NCI-H2029 treated with DMSO at 0.1 percent for 48 hours (cell line): ENCODE measurements at regions not wholly inside any gene's neighbourhood (a gene's known extent, or its start where the extent isn't known, plus 50 kb on each side); places are given as distances from the start of the nearest gene placed in this dataset.

ENCODE experiments used
- DNase-seq: peaks from one replicate; lab custom pipeline; 2025; lab: John Stamatoyannopoulos, UW

DNA sequence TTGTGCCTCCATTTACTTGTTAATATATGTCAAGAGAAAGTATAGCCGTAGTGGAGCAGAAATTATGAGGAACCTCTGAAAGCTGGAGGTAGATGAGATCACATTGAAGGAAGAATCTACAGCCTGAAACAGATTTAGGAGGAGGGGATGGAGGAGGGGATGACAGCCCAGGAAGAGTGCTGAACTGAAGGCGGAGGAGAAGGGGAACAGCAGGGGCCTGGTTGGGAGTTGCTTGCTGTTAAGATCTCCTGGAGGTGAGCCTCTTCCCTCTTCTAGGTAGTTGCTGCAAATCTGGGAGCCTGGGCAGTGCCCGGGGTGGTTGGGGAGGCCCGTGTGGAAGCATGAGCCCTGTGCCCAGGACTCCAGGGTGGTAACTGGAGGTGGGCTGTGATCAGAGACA lies 111.8 kb upstream of the SEMA6A start:
- DNase-seq = no peak

DNA sequence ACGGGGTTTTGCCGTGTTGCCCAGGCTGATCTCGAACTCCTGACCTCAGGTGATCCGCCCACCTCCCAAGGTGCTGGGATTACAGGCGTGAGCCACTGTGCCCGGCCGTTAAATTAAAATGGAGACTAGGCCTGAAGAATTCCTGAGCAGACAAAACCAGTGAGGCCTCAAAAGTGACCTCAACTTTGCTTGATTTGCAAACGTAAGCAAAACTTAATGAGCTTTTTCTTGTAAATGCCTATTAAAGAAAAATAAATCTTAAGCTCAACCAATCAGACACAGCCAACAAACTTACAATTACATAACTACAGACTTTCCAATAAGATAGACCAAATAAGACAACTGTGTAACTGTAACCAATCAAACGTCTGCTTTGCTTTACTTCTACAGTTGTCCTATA lies 111.3 kb upstream of the SEMA6A start:
- no peak for DNase-seq

DNA sequence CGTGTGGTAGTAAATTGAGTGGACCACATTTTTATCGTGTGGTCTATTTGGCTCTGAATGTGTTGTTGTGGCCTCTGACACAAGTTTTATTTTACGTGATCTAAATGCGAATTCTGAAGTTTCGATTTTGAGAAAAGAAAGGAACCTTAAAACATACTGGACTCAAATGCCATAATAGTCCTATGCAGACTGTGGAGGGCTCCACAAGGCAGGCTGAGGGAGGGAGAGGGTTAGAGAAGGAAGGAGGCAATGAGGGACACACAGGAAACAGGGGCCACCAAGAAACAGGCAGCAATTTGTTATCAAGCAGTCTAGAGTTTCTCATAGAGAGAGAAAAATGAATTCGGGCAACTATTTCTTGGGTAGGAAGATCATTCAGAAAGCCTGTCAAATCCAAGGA lies 110.4 kb upstream of the SEMA6A start:
- DNase-seq = no peak

- no peak for DNase-seq
Observed at GRCh38 chr5:116681334-116682013, 106.9 kb upstream of the SEMA6A start.

DNA sequence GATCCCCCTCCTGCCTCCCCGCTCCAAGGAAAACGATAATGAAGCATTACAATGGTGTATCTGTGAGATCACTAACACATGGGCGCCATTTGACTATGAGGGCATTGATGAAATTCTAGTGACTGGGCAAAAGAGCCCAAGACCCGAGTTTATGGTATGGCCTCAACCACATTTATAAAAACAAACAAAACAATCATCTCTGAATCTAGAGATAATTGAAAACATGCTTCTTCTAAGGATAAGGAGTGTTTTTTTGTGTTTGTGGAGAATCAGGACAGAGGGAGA lies 100.9 kb upstream of the SEMA6A start:
- no peak for DNase-seq

DNA sequence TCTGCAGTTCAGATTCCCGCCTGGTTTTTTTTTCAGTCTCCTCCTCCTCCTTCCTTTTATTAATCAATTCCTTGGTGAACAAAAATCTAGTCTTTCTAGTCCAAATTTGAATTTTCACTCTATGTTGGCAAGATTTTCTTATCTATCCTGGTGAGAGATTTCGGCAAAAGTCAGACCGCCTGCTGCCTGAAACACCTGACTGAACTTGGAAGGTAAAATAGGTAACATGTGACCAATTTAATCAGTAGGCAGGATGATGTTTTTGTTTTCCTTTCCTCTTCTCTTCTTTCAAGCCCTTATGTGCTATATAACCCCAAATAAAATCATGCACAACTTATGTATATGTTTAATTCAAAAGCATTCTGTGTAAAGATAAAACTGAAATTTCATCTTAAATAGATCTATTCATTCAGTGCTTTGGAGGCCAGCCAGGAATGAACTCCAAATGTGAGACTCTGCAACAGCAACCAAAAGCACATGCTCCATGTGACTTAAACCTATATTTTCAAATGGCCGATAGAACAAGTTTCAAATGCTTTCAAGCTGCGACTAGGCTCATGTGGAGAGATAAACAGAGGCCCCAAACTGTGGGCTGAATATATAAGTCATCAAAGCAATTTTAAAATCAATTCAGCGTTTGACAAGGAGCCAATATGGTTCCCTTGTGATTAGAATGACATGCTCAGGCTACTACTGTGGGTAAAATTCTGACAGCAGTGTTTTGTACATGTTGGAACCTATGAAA lies 100.4 kb upstream of the SEMA6A start:
- DNase-seq = no peak

DNA sequence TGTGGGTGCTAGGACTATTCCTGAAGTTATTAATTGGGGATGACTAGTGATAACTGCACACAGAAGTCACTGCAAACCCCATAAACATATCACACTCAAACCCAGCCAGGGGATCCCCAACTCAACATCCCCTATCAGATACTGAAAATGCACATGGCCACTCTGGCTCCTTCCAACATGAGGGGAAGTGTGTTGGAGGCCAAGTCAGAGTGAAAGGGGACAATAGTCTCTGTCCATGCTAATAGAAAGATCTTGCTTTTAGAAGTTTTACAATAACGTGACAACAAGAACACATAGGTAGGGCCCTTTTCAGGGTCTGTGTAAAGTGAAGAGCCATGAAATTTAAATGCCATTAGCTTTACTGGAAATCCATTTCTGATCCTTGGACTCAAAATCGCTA lies 98.8 kb upstream of the SEMA6A start:
- no peak for DNase-seq

- DNase-seq = no peak
Observed at GRCh38 chr5:116672203-116672602, 97.6 kb upstream of the SEMA6A start.

- DNase-seq = no peak
Observed at GRCh38 chr5:116671211-116671736, 96.7 kb upstream of the SEMA6A start.

GRCh38 chr5:116669261-116670031 lies 94.8 kb upstream of the SEMA6A start:
- no peak for DNase-seq

GRCh38 chr5:116668390-116668789 lies 93.8 kb upstream of the SEMA6A start:
- no peak for DNase-seq

DNA sequence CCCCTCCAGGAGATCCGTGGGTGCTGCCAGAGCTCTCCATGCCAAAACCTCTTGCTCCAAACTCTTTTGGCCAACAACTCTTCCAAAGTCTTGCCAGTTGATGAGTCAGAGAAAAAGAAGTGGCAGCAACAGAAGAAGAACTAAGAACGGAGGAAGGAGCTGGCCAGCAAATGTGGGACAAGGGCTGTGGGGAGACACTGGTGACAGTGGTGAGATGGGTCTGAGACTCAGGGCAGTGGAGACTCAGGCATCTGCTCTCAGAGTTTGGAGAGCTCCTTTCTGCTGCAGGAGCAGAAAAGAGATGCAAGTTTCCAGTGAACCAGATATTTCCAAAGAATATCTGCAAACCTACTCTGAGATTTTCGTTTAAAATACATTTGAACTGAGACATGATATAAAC lies 92.3 kb upstream of the SEMA6A start:
- no peak for DNase-seq

DNA sequence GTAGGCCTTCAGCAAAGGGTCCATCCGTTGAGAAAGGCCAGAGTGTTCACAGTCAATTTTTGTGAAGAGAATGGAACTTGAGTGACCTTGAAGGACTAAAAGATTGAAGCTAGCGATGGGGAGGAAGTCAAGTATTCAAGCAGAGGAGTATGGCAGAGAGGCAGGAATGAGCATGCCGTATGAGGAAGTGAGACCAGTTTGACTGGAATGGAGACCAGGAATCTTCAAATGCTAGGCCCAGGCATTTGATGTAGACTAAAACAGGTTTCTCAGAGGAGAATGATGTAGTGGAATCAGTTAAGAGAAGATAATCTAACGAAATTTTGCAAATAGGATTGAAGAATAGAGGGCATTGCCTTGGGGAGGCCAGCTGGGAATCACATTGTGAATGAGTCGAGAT lies 90.4 kb upstream of the SEMA6A start:
- no peak for DNase-seq

DNA sequence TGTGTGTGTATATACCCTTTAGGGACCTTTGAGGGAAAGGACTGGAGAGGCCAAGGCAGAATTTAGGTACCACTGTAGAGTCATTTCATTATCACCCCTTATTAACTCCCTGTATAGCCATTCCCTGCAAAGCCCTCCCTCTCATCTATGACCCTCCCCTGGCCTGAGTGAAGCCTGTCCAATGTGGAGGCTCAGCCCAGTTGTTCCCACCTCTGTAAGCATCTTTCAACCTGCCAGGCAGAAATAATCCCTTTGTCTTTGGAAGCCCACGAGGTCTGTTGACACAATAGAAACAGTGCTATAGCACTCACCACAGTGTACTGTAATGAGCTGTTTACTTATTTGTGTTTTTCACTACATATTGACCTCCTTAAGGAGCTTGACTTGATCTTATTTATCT lies 88.5 kb upstream of the SEMA6A start:
- no peak for DNase-seq

- DNase-seq = no peak
Observed at GRCh38 chr5:116661419-116661818, 86.8 kb upstream of the SEMA6A start.

- DNase-seq = no peak
Observed at GRCh38 chr5:116660929-116661328, 86.3 kb upstream of the SEMA6A start.

DNA sequence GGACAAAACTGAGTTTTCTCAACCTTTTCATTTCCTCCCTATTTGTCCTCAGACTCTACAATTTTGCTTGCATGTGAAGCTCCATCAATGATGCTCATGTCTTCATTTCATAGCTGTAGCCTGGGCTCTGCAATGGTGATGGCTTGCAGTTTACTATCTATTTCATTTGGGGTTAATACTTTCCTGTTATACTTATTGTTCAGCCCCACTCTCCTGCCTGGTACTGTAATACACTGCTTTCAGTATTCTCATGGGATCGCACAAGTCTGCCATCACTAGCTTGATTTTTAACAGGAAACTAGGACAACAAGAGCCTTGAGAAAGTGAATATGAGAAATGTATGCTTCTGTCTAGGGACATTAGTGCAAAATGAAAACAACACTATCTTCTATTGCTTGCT lies 84.2 kb upstream of the SEMA6A start:
- DNase-seq = no peak

- DNase-seq = no peak
Observed at GRCh38 chr5:116658141-116658540, 83.5 kb upstream of the SEMA6A start.

GRCh38 chr5:116655431-116655830 lies 80.8 kb upstream of the SEMA6A start:
- DNase-seq = no peak

- DNase-seq = no peak
Observed at GRCh38 chr5:116654925-116655324, 80.3 kb upstream of the SEMA6A start.

DNA sequence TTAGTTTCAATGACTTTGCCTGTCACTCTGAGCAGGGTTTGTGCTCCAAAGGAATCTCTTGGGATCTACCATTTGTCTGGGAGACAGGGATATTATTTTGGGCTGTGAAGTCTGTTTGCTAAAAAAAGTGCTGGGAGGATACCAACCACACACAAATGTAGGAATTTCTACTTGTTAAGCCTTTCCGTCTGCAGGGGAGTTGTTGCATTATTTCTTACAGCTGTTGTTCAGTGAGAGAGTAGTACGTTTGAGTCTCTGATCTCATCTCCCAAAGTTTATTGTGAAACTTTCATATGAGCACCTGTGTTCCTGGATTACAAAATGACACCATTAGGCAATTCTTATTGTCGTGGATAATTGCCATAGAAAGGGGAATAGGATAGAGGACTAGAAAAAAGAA lies 78.3 kb upstream of the SEMA6A start:
- no peak for DNase-seq

GRCh38 chr5:116652196-116652729 lies 77.6 kb upstream of the SEMA6A start:
- DNase-seq = no peak

GRCh38 chr5:116651653-116652052 lies 77.0 kb upstream of the SEMA6A start:
- DNase-seq = no peak
